SK-N-SH (cell line): ENCODE measurements at regions not wholly inside any gene's neighbourhood (a gene's known extent, or its start where the extent isn't known, plus 50 kb on each side); places are given as distances from the start of the nearest gene placed in this dataset.

Experiments
- CTCF ChIA-PET: fragments of 300-600, 350-600 bp; formaldehyde crosslinking; extraction: SDS; loops from one replicate; lab custom pipeline; 2021; lab: Yijun Ruan, JAX
- POLR2A ChIA-PET: fragments of 350-600 bp; sonication (Branson Sonifier 250); formaldehyde crosslinking; extraction: SDS; loops from one replicate; lab custom pipeline; 2020; ENCODE audit warnings: antibody characterized with exemption, inconsistent platforms; lab: Yijun Ruan, JAX
- DNase-seq: peaks from one replicate; pipeline ENCODE4 v3.0.0; 2012
- H2AFZ ChIP-seq: fragments of 200-600 bp; sonication (generic); 2 replicates; pipeline ENCODE4 v1.8.1; 2016; ENCODE audit warnings: antibody characterized with exemption, mild to moderate bottlenecking, low read depth
- H3F3A ChIP-seq: fragments of 200-600 bp; sonication (generic); replicated peaks from 2 replicates; pipeline ENCODE3; 2016; ENCODE audit warnings: antibody characterized with exemption, mild to moderate bottlenecking; ENCODE audit not compliant: insufficient read depth
- H3K27ac ChIP-seq, 2 experiments: fragments of 200-500 bp in 1 of 2; fragments of 200-600 bp in 1 of 2; sonication (Bioruptor generic) in 1 of 2; sonication (generic), shearing (Covaris generic) in 1 of 2; 2 replicates each; pipeline versions ENCODE4 v1.5.1 to v1.6.1; 2014 to 2016; ENCODE audit warnings: low read depth in 2 of 2, inconsistent platforms in 1 of 2, low read length in 1 of 2, mild to moderate bottlenecking in 1 of 2, mixed read lengths in 1 of 2
- H3K27me3 ChIP-seq: fragments of 200-600 bp; sonication (generic), shearing (Covaris generic); 2 replicates; pipeline ENCODE4 v1.6.1; 2016; ENCODE audit warnings: mixed run types; ENCODE audit not compliant: insufficient read depth
- H3K36me3 ChIP-seq, 2 experiments: fragments of 200-500 bp in 1 of 2; fragments of 200-600 bp in 1 of 2; sonication (Bioruptor generic) in 1 of 2; sonication (generic) in 1 of 2; replicated peaks in 1 of 2; 2 replicates each; pipeline versions ENCODE3 to v1.5.1; 2014 to 2016; ENCODE audit warnings: low read length in 1 of 2, mild to moderate bottlenecking in 1 of 2; ENCODE audit not compliant: insufficient read depth in 2 of 2, control insufficient read depth in 1 of 2
- H3K4me1 ChIP-seq, 2 experiments: fragments of 200-500 bp in 1 of 2; fragments of 200-600 bp in 1 of 2; sonication (Bioruptor generic) in 1 of 2; sonication (generic), shearing (Covaris generic) in 1 of 2; 2 replicates each; pipeline versions ENCODE4 v1.5.1 to v1.6.1; 2014 to 2016; ENCODE audit warnings: low read depth in 1 of 2, low read length in 1 of 2, mixed run types in 1 of 2; ENCODE audit not compliant: insufficient read depth in 2 of 2, control insufficient read depth in 1 of 2
- H3K4me2 ChIP-seq: fragments of 200-600 bp; sonication (generic), shearing (Covaris generic); 2 replicates; pipeline ENCODE4 v1.6.1; 2017; ENCODE audit warnings: mixed run types
- H3K4me3 ChIP-seq, 2 experiments: fragments of 200-500 bp in 1 of 2; fragments of 200-600 bp in 1 of 2; sonication (Bioruptor generic) in 1 of 2; sonication (generic), shearing (Covaris generic) in 1 of 2; 2 replicates each; pipeline versions ENCODE4 v1.5.1 to v1.8.1; 2014 to 2016; ENCODE audit warnings: low read depth in 2 of 2, inconsistent platforms in 1 of 2, low read length in 1 of 2, mild to moderate bottlenecking in 1 of 2, mixed read lengths in 1 of 2, moderate library complexity in 1 of 2
- H3K79me2 ChIP-seq: fragments of 200-600 bp; sonication (generic); 2 replicates; pipeline ENCODE4 v1.8.1; 2017; ENCODE audit warnings: mild to moderate bottlenecking; ENCODE audit not compliant: insufficient read depth
- H3K9ac ChIP-seq: fragments of 200-600 bp; sonication (generic); 2 replicates; pipeline ENCODE4 v1.6.1; 2017; ENCODE audit warnings: mixed run types
- H3K9me2 ChIP-seq: fragments of 200-600 bp; sonication (generic); 2 replicates; pipeline ENCODE4 v1.6.1; 2017; ENCODE audit warnings: mixed run types
- H3K9me3 ChIP-seq: fragments of 200-600 bp; sonication (generic); 2 replicates; pipeline ENCODE4 v1.6.1; 2017; ENCODE audit warnings: mixed run types, mild to moderate bottlenecking, moderate library complexity
- H4K20me1 ChIP-seq: fragments of 200-600 bp; sonication (generic); 2 replicates; pipeline ENCODE4 v1.6.1; 2017; ENCODE audit warnings: mild to moderate bottlenecking, mixed run types; ENCODE audit not compliant: insufficient read depth
- EP300 ChIP-seq, 2 experiments: IDR thresholded peaks; 2 replicates each; pipeline versions ENCODE4 v1.4.0 to v1.6.1; 2012; ENCODE audit warnings: borderline replicate concordance in 1 of 2, low read depth in 1 of 2, low read length in 1 of 2
- EZH2phosphoT487 ChIP-seq: fragments of 200-600 bp; sonication (generic); IDR thresholded peaks from 2 replicates; pipeline ENCODE4 v1.6.1; 2017; ENCODE audit warnings: low read depth, mixed run types, mild to moderate bottlenecking, antibody characterized with exemption, moderate library complexity, borderline replicate concordance
- FOSL2 ChIP-seq: IDR thresholded peaks from 2 replicates; pipeline ENCODE4 v1.4.0; 2012; ENCODE audit warnings: low read depth, mild to moderate bottlenecking, moderate library complexity, borderline replicate concordance
- GABPA ChIP-seq: IDR thresholded peaks from 2 replicates; pipeline ENCODE4 v1.4.0; 2012; ENCODE audit warnings: low read depth, mild to moderate bottlenecking
- MXI1 ChIP-seq: IDR thresholded peaks from 2 replicates; pipeline ENCODE4 v1.6.1; 2012; ENCODE audit warnings: mild to moderate bottlenecking, low read depth, low read length, improper control_type of control experiment
- NRF1 ChIP-seq: IDR thresholded peaks from 2 replicates; pipeline ENCODE4 v1.6.1; 2012; ENCODE audit warnings: low read depth, mild to moderate bottlenecking, low read length
- POLR2AphosphoS5 ChIP-seq: IDR thresholded peaks from 2 replicates; pipeline ENCODE4 v1.6.1; 2012; ENCODE audit warnings: low read depth, low read length
- RAD21 ChIP-seq: IDR thresholded peaks from 2 replicates; pipeline ENCODE4 v1.6.1; 2012; ENCODE audit warnings: mild to moderate bottlenecking, low read length
- RXRA ChIP-seq: IDR thresholded peaks from 2 replicates; pipeline ENCODE4 v1.4.0; 2012; ENCODE audit warnings: low read depth, mild to moderate bottlenecking, borderline replicate concordance
- YY1 ChIP-seq: IDR thresholded peaks from 2 replicates; pipeline ENCODE4 v1.4.0; 2012; ENCODE audit warnings: low read depth, mild to moderate bottlenecking
- WGBS: methylation state at CpG from one replicate; pipeline ENCODE4 v1.1.6; 2017; ENCODE audit warnings: low lambda C conversion rate; 5-methylcytosine and 5-hydroxymethylcytosine counted together
- TF ChIP-seq, protein P1 (sequence below): IDR thresholded peaks from 2 replicates; pipeline ENCODE4; 2012
- TF ChIP-seq, protein P2 (sequence below): fragments of 200-600 bp; sonication (generic); IDR thresholded peaks from 2 replicates; pipeline ENCODE4 v1.6.1; 2017; ENCODE audit warnings: antibody characterized with exemption, mild to moderate bottlenecking, moderate library complexity
- TF ChIP-seq, protein P3 (sequence below): IDR thresholded peaks from 2 replicates; pipeline ENCODE4 v1.4.0; 2012; ENCODE audit warnings: low read depth, borderline replicate concordance
- TF ChIP-seq, protein P4 (sequence below): fragments of 150-350 bp; IDR thresholded peaks from 2 replicates; pipeline ENCODE4 v1.6.1; 2016; ENCODE audit warnings: mild to moderate bottlenecking, low read depth, low read length
- TF ChIP-seq, protein P5 (sequence below): IDR thresholded peaks from 2 replicates; pipeline ENCODE4 v1.4.0; 2012; ENCODE audit warnings: low read depth, borderline replicate concordance

DNA sequence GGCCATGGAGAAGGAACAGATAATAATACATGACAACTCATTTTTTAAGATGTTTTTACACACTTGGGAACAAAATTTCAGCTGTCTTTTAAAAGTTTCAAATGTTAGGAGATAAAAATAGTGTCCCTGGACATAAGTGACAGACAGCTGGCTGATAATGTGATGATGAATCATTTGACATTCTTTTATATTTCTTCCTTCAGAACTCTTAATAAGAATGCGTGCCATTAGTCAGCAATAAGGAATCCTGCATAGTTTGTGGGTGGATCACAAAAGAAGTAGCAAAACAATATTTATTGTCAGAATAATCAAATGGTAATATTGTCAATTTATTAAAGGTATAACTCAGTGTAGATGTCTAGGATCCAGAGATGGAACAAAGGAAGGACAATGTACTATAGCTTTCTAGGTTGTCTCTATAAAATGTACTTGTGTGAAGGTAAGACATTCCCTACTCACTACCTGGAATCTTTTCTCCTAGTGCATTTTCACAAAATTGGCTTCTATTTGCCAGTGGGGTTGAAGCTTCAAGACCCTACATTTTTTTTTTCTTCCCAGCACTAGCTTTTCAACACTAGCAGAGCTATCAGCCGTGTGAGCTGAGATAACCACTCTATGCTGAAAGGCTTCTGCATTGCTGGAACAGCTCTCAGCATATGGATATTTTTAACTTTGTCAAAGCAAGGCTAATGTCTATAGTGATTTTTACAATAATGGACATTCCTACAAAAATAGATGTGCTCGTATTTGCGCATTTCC is 175.6 kb upstream of the SLITRK6 start:
- Histone ChIP-seq H3K4me1 (no peaks in the 10 kb centered on the region), H2AFZ (no peak overlapping the region), H3K4me3 (no peak overlapping the region), H3K27me3 (no peaks in the 10 kb centered on the region), H3K9ac (no peak overlapping the region), H3F3A (no peaks in the 10 kb centered on the region), H4K20me1 (no peaks in the 10 kb centered on the region), H3K27ac (no peak overlapping the region), H3K4me2 (no peak overlapping the region), H3K9me2 (no peaks in the 10 kb centered on the region), H3K79me2 (no peaks in the 10 kb centered on the region), H3K9me3 (no peaks in the 10 kb centered on the region), H3K36me3 (no peaks in the 10 kb centered on the region)
- ChIA-PET POLR2A (no interaction called here), CTCF (no interaction called here)
- WGBS = 55% methylated on average over 4 of the region's 4 CpGs
- TF ChIP-seq FOSL2 (peak; percentile 32; the same call in 1 of the 2 replicates), EP300 (IDR thresholded peaks at IDR 0.05; ENCODE audit: borderline replicate concordance in 1 of 2, low read depth in 1 of 2, low read length in 1 of 2) (no peak)
- TF ChIP-seq, protein P1, sequence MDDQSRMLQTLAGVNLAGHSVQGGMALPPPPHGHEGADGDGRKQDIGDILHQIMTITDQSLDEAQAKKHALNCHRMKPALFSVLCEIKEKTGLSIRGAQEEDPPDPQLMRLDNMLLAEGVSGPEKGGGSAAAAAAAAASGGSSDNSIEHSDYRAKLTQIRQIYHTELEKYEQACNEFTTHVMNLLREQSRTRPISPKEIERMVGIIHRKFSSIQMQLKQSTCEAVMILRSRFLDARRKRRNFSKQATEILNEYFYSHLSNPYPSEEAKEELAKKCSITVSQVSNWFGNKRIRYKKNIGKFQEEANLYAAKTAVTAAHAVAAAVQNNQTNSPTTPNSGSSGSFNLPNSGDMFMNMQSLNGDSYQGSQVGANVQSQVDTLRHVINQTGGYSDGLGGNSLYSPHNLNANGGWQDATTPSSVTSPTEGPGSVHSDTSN = peak; percentile 54
- no peak for DNase-seq

DNA sequence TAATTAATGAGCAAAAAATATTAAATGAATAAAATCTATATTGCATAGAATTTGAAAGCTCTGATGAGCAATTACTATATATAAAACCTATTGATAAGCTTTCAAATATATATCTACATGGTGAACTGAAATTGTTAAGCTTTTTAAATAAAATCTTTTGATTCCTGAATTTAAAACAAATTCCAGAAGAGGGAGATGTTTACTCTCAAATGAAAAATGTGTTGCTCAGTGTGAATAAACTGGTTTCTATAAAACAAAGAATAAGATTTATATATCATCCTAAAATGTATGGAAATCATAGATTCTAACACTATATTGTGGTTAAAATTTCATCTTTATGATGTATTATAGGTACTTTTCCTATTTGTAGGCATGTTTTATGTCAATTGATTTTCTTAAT is 171.5 kb upstream of the SLITRK6 start:
- Histone ChIP-seq H3K27ac (no peak overlapping the region), H3K4me2 (no peak overlapping the region), H4K20me1 (no peaks in the 10 kb centered on the region), H3K36me3 (no peaks in the 10 kb centered on the region), H3K9ac (no peak overlapping the region), H3K27me3 (no peaks in the 10 kb centered on the region), H3K4me1 (no peaks in the 10 kb centered on the region), H3K4me3 (no peak overlapping the region), H2AFZ (no peak overlapping the region), H3K79me2 (no peaks in the 10 kb centered on the region), H3K9me2 (no peaks in the 10 kb centered on the region), H3K9me3 (no peaks in the 10 kb centered on the region), H3F3A (no peaks in the 10 kb centered on the region)
- ChIA-PET POLR2A (no interaction called here), CTCF (no interaction called here)
- no peak for DNase-seq
- TF ChIP-seq RAD21 = no peak
- TF ChIP-seq, protein P2, sequence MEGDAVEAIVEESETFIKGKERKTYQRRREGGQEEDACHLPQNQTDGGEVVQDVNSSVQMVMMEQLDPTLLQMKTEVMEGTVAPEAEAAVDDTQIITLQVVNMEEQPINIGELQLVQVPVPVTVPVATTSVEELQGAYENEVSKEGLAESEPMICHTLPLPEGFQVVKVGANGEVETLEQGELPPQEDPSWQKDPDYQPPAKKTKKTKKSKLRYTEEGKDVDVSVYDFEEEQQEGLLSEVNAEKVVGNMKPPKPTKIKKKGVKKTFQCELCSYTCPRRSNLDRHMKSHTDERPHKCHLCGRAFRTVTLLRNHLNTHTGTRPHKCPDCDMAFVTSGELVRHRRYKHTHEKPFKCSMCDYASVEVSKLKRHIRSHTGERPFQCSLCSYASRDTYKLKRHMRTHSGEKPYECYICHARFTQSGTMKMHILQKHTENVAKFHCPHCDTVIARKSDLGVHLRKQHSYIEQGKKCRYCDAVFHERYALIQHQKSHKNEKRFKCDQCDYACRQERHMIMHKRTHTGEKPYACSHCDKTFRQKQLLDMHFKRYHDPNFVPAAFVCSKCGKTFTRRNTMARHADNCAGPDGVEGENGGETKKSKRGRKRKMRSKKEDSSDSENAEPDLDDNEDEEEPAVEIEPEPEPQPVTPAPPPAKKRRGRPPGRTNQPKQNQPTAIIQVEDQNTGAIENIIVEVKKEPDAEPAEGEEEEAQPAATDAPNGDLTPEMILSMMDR = peak; percentile 47

DNA sequence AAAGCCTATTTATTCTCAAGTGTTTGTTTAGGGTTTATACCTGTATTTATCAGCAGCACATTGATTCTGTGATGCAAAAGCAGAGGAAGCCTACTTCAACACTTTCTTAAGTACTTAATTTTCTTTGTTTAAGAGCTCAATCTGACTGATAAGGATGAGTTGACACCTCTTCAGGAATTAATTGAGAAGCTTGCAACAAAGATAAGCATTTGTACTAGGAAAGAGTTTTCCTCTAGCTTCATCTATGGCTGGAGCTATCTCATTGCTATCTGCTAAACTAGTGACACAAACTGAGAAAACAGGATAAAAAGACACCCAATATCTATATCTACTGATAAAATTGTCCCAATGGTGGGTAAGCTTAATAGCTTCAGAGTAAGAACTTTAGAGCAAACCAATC is 170.1 kb upstream of the SLITRK6 start:
- H4K20me1 ChIP-seq = no peaks in the 10 kb centered on the region
- no peak overlapping the region for H2AFZ ChIP-seq
- H3F3A ChIP-seq = no peaks in the 10 kb centered on the region
- TF ChIP-seq GABPA (no peak), NRF1 (no peak), YY1 (no peak), POLR2AphosphoS5 (no peak), MXI1 (no peak), EZH2phosphoT487 (no peak), RXRA (no peak)
- TF ChIP-seq, protein P3, sequence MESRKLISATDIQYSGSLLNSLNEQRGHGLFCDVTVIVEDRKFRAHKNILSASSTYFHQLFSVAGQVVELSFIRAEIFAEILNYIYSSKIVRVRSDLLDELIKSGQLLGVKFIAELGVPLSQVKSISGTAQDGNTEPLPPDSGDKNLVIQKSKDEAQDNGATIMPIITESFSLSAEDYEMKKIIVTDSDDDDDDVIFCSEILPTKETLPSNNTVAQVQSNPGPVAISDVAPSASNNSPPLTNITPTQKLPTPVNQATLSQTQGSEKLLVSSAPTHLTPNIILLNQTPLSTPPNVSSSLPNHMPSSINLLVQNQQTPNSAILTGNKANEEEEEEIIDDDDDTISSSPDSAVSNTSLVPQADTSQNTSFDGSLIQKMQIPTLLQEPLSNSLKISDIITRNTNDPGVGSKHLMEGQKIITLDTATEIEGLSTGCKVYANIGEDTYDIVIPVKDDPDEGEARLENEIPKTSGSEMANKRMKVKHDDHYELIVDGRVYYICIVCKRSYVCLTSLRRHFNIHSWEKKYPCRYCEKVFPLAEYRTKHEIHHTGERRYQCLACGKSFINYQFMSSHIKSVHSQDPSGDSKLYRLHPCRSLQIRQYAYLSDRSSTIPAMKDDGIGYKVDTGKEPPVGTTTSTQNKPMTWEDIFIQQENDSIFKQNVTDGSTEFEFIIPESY = no peak
- TF ChIP-seq, protein P4, sequence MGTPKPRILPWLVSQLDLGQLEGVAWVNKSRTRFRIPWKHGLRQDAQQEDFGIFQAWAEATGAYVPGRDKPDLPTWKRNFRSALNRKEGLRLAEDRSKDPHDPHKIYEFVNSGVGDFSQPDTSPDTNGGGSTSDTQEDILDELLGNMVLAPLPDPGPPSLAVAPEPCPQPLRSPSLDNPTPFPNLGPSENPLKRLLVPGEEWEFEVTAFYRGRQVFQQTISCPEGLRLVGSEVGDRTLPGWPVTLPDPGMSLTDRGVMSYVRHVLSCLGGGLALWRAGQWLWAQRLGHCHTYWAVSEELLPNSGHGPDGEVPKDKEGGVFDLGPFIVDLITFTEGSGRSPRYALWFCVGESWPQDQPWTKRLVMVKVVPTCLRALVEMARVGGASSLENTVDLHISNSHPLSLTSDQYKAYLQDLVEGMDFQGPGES = no peak
- TF ChIP-seq, protein P5, sequence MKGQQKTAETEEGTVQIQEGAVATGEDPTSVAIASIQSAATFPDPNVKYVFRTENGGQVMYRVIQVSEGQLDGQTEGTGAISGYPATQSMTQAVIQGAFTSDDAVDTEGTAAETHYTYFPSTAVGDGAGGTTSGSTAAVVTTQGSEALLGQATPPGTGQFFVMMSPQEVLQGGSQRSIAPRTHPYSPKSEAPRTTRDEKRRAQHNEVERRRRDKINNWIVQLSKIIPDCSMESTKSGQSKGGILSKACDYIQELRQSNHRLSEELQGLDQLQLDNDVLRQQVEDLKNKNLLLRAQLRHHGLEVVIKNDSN = no peak
- no peaks in the 10 kb centered on the region for H3K36me3 ChIP-seq
- no peaks in the 10 kb centered on the region for H3K9me2 ChIP-seq
- H3K27ac ChIP-seq = no peak overlapping the region
- DNase-seq = no peak
- no peak overlapping the region for H3K4me2 ChIP-seq
- H3K79me2 ChIP-seq = no peaks in the 10 kb centered on the region
- H3K4me1 ChIP-seq = no peaks in the 10 kb centered on the region
- ChIA-PET POLR2A (no interaction called here), CTCF (no interaction called here)
- no peak overlapping the region for H3K9ac ChIP-seq
- no peaks in the 10 kb centered on the region for H3K9me3 ChIP-seq
- no peaks in the 10 kb centered on the region for H3K27me3 ChIP-seq
- H3K4me3 ChIP-seq = no peak overlapping the region
